Esophagus muscularis mucosa (tissue), 3 donors: ENCODE measurements at regions not wholly inside any gene's neighbourhood (a gene's known extent, or its start where the extent isn't known, plus 50 kb on each side); places are given as distances from the start of the nearest gene placed in this dataset.

ENCODE experiments used
- CTCF ChIP-seq, 3 experiments: fragments of 200-600 bp in 2 of 3; fragments of 450-650 bp in 1 of 3; sonication (generic) in 2 of 3; IDR thresholded peaks; one replicate each; pipeline ENCODE4 v1.5.1; 2017 to 2019; ENCODE audit warnings: antibody characterized with exemption in 3 of 3, mild to moderate bottlenecking in 2 of 3, moderate library complexity in 1 of 3
- POLR2A ChIP-seq: fragments of 450-650 bp; IDR thresholded peaks from one replicate; pipeline ENCODE4 v1.6.1; 2017; ENCODE audit warnings: antibody characterized with exemption, moderate library complexity, mild to moderate bottlenecking, low read depth
- POLR2AphosphoS5 ChIP-seq, 2 donors: sonication (generic); formaldehyde crosslinking; IDR thresholded peaks; one replicate each; pipeline ENCODE4 v1.6.1; 2017; ENCODE audit warnings: antibody characterized with exemption in 2 of 2

GRCh38 chr14:49464885-49465284, 121.3 kb downstream of the RPS29 start:
- TF ChIP-seq CTCF (IDR thresholded peaks at IDR 0.05) (no peak), POLR2AphosphoS5 (IDR thresholded peaks at IDR 0.05) (no peak), POLR2A (no peak)
